HCT116 (cell line): ENCODE measurements at regions not wholly inside any gene's neighbourhood (a gene's known extent, or its start where the extent isn't known, plus 50 kb on each side); places are given as distances from the start of the nearest gene placed in this dataset.

Source experiments
- ATAC-seq: fragments of 200-7000 bp; cut with Tn5 transposase; 2 replicates; pipeline ENCODE4 v1.9.1; 2020; ENCODE audit warnings: mild to moderate bottlenecking, moderate library complexity
- BruUV-seq: library from RNA; stranded (reverse); fragments of 400-500 nt; replicated peaks from 2 replicates; lab custom pipeline; 2021; lab: Mats Ljungman, UMichigan
- CTCF ChIA-PET: fragments of 300-600 bp; sonication (Branson Sonifier 250); formaldehyde crosslinking; loops from one replicate; lab custom pipeline; 2021; ENCODE audit warnings: antibody characterized with exemption; lab: Charles Lee
- POLR2A ChIA-PET: fragments of 300-600, 350-600 bp; sonication (Branson Sonifier 250); formaldehyde crosslinking; loops from one replicate; lab custom pipeline; 2021; ENCODE audit warnings: antibody characterized with exemption; lab: Charles Lee
- RAD21 ChIA-PET, 2 experiments: fragments of 300-600 bp; sonication (Branson Sonifier 250); formaldehyde crosslinking; loops; one replicate each; lab custom pipeline; 2023; ENCODE audit warnings: low total read pairs in 2 of 2; ENCODE audit not compliant: uncharacterized antibody in 2 of 2, unreplicated experiment in 2 of 2, low non-redundant PET in 1 of 2; lab: Charles Lee
- DNase-seq: peaks from one replicate; pipeline ENCODE4 v3.0.0-alpha.2; 2010; ENCODE audit warnings: low read depth, low spot score
- H2AFZ ChIP-seq: fragments of 200-600 bp; shearing (Covaris generic), sonication (generic); 2 replicates; pipeline ENCODE4 v1.6.1; 2017; ENCODE audit warnings: low read depth, mixed run types, mixed read lengths, antibody characterized with exemption, low read length; ENCODE audit not compliant: poor library complexity, severe bottlenecking
- H3K27ac ChIP-seq: 2 replicates; pipeline ENCODE4 v1.5.1; 2012; ENCODE audit warnings: low read depth, low read length
- H3K27me3 ChIP-seq: fragments of 200-600 bp; sonication (generic); 2 replicates; pipeline ENCODE4 v1.6.1; 2016; ENCODE audit warnings: mixed run types, low read length, mixed read lengths; ENCODE audit not compliant: insufficient read depth
- H3K36me3 ChIP-seq, 2 experiments: fragments of 200-500 bp in 1 of 2; fragments of 200-600 bp in 1 of 2; sonication (Bioruptor generic) in 1 of 2; sonication (generic) in 1 of 2; 2 replicates each; pipeline versions ENCODE4 v1.5.1 to v1.6.1; 2014 to 2016; ENCODE audit warnings: low read length in 2 of 2, inconsistent platforms in 1 of 2, mixed read lengths in 1 of 2, mixed run types in 1 of 2; ENCODE audit not compliant: insufficient read depth in 2 of 2, control insufficient read depth in 1 of 2
- H3K4me1 ChIP-seq, 2 experiments: fragments of 200-600 bp in 1 of 2; sonication (generic) in 1 of 2; 2 replicates each; pipeline versions ENCODE4 v1.5.1 to v1.6.1; 2012 to 2017; ENCODE audit warnings: low read length in 2 of 2, inconsistent platforms in 1 of 2, mild to moderate bottlenecking in 1 of 2, mixed read lengths in 1 of 2, mixed run types in 1 of 2, moderate library complexity in 1 of 2; ENCODE audit not compliant: insufficient read depth in 2 of 2, control insufficient read depth in 1 of 2
- H3K4me2 ChIP-seq: fragments of 200-600 bp; sonication (generic); 2 replicates; pipeline ENCODE4 v1.6.1; 2017; ENCODE audit warnings: mixed run types, low read length, mixed read lengths
- H3K4me3 ChIP-seq, 2 experiments: fragments of 200-600 bp in 1 of 2; sonication (generic) in 1 of 2; replicated peaks in 1 of 2; 2 replicates each; pipeline ENCODE4 v1.5.1; 2011 to 2016; ENCODE audit warnings: low read length in 2 of 2, control low read depth in 1 of 2, low read depth in 1 of 2, mild to moderate bottlenecking in 1 of 2, mixed read lengths in 1 of 2, mixed run types in 1 of 2
- H3K79me2 ChIP-seq: fragments of 200-600 bp; sonication (generic); 2 replicates; pipeline ENCODE4 v1.6.1; 2017; ENCODE audit warnings: mild to moderate bottlenecking, mixed run types, low read length, moderate library complexity, mixed read lengths; ENCODE audit not compliant: insufficient read depth
- H3K9ac ChIP-seq: fragments of 200-600 bp; sonication (generic); 2 replicates; pipeline ENCODE4 v1.6.1; 2016; ENCODE audit warnings: low read length, mixed read lengths
- H3K9me2 ChIP-seq: fragments of 200-600 bp; sonication (generic), shearing (Covaris generic); 2 replicates; pipeline ENCODE4 v1.6.1; 2017; ENCODE audit warnings: mixed run types, mild to moderate bottlenecking, moderate library complexity; ENCODE audit not compliant: insufficient read depth
- H3K9me3 ChIP-seq, 2 experiments: fragments of 200-500 bp in 1 of 2; fragments of 200-600 bp in 1 of 2; sonication (Bioruptor generic) in 1 of 2; sonication (generic) in 1 of 2; 2 replicates each; pipeline ENCODE4 v1.6.1; 2014 to 2017; ENCODE audit warnings: low read length in 2 of 2, mixed read lengths in 2 of 2, inconsistent platforms in 1 of 2, low read depth in 1 of 2, mild to moderate bottlenecking in 1 of 2, mixed run types in 1 of 2, moderate library complexity in 1 of 2; ENCODE audit not compliant: control insufficient read depth in 1 of 2, insufficient read depth in 1 of 2
- H4K20me1 ChIP-seq: fragments of 200-600 bp; sonication (generic), shearing (Covaris generic); 2 replicates; pipeline ENCODE4 v1.6.1; 2017; ENCODE audit warnings: mixed run types, mild to moderate bottlenecking, moderate library complexity; ENCODE audit not compliant: insufficient read depth
- ATF3 ChIP-seq: IDR thresholded peaks from 2 replicates; pipeline ENCODE4 v1.6.1; 2012
- CBX3 ChIP-seq: IDR thresholded peaks from 2 replicates; pipeline ENCODE4 v1.6.1; 2012; ENCODE audit warnings: low read depth
- EGR1 ChIP-seq: IDR thresholded peaks from 2 replicates; pipeline ENCODE4 v1.6.1; 2012; ENCODE audit warnings: low read depth
- ELF1 ChIP-seq: IDR thresholded peaks from 2 replicates; pipeline ENCODE4 v1.6.1; 2012; ENCODE audit warnings: low read depth, borderline replicate concordance
- EZH2 ChIP-seq: fragments of 200-600 bp; sonication (generic); IDR thresholded peaks from 2 replicates; pipeline ENCODE4 v1.6.1; 2017; ENCODE audit warnings: antibody characterized with exemption, mixed run types
- EZH2phosphoT487 ChIP-seq: fragments of 200-600 bp; IDR thresholded peaks from 2 replicates; pipeline ENCODE4 v1.6.1; 2018; ENCODE audit warnings: antibody characterized with exemption, borderline replicate concordance
- FOSL1 ChIP-seq: IDR thresholded peaks from 2 replicates; pipeline ENCODE4 v1.6.1; 2012; ENCODE audit warnings: low read depth
- JUND ChIP-seq: IDR thresholded peaks from 2 replicates; pipeline ENCODE4 v1.6.1; 2012
- POLR2A ChIP-seq: IDR thresholded peaks from 2 replicates; pipeline ENCODE4 v1.7.0; 2011; ENCODE audit warnings: borderline replicate concordance; ENCODE audit not compliant: insufficient read depth, insufficient read length; ENCODE audit errors: extremely low read depth
- POLR2AphosphoS5 ChIP-seq: IDR thresholded peaks from 2 replicates; pipeline ENCODE4 v1.6.1; 2011; ENCODE audit warnings: mild to moderate bottlenecking, low read depth, low read length, moderate library complexity
- RAD21 ChIP-seq: IDR thresholded peaks from 2 replicates; pipeline ENCODE4 v1.6.1; 2012; ENCODE audit warnings: low read depth, mild to moderate bottlenecking
- REST ChIP-seq: IDR thresholded peaks from 2 replicates; pipeline ENCODE4 v1.6.1; 2012; ENCODE audit warnings: low read depth
- SIN3A ChIP-seq: IDR thresholded peaks from 2 replicates; pipeline ENCODE4 v1.6.1; 2012; ENCODE audit warnings: low read depth
- SRF ChIP-seq: IDR thresholded peaks from 2 replicates; pipeline ENCODE4 v1.6.1; 2012; ENCODE audit warnings: low read depth
- TCF7L2 ChIP-seq: IDR thresholded peaks from 2 replicates; pipeline ENCODE4 v1.7.0; 2011; ENCODE audit warnings: borderline replicate concordance, inconsistent platforms; ENCODE audit not compliant: insufficient read depth, insufficient read length; ENCODE audit errors: extremely low read depth
- YY1 ChIP-seq: IDR thresholded peaks from 2 replicates; pipeline ENCODE4 v1.6.1; 2011; ENCODE audit warnings: low read length, low read depth, moderate library complexity, mild to moderate bottlenecking; ENCODE audit not compliant: insufficient replicate concordance; ENCODE audit errors: extremely low read depth
- ZFX ChIP-seq: fragments of 450-650 bp; IDR thresholded peaks from 2 replicates; pipeline ENCODE4 v1.6.1; 2017
- intact Hi-C: fragments of 100-400 bp; cut with micrococcal nuclease; formaldehyde crosslinking; loops from 2 replicates; pipeline ENCODE4 v1.10.0; 2022
- TF ChIP-seq, protein P1 (sequence below): IDR thresholded peaks from 2 replicates; pipeline ENCODE4 v1.6.1; 2011; ENCODE audit warnings: mild to moderate bottlenecking, low read length, moderate library complexity; ENCODE audit not compliant: insufficient replicate concordance; ENCODE audit errors: extremely low read depth
- TF ChIP-seq, protein P2 (sequence below), 3 experiments: fragments of 200-600 bp in 1 of 3; sonication (generic) in 1 of 3; IDR thresholded peaks in 2 of 3; conservative IDR thresholded peaks in 1 of 3; 2 replicates each; pipeline ENCODE4 v1.5.1; 2012 to 2017; ENCODE audit warnings: low read depth in 2 of 3, low read length in 2 of 3, antibody characterized with exemption in 1 of 3, borderline replicate concordance in 1 of 3, control low read depth in 1 of 3, mild to moderate bottlenecking in 1 of 3, mixed read lengths in 1 of 3, mixed run types in 1 of 3, moderate library complexity in 1 of 3; ENCODE audit not compliant: insufficient read depth in 1 of 3

DNA sequence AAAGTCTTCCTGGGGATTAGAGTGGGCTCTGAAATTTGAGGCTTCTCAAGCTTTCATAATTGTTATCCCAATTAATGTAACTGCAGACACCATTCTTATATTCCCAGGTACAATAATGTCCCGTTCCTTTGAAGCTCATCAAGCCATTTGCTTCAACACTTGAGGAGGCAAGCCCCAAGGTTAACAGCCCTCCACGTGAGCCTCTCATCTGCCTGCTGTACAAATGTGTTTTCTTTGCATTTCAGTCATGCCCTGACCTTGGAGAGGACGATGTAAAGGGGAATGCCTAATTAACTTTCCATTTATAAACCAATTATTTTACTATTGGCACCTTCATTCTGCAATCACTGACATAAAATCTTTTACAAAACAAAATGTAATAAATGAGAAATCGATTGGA is 106.3 kb downstream of the SETD4 start (continued):
- no peak for TF ChIP-seq SRF
- no peak for TF ChIP-seq ZFX
- no peak for TF ChIP-seq ATF3
- no peak for TF ChIP-seq CBX3

DNA sequence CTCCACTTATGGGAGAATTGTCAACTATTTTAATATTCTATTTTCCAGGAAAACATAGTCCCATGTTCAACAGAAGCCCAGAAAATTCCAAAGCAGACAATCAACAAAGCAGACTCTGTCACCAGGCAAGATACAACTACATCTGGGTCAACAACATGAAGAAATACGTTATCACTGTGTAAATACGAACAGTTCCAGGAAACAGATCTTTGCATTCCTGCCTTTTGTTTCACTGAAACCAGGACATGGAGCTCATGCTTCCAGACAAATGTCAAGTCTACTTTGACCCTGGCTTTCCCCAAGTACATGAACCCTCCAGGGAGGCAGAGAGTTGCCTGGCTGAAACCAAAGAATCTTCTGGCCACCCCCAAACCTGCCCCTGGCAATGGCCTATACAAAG is 106.7 kb downstream of the SETD4 start:
- DNase-seq (no peak), ATAC-seq (no peak)
- Histone ChIP-seq H3K9ac (no peak overlapping the region), H3K9me3 (no peaks in the 10 kb centered on the region), H3K4me3 (no peak overlapping the region), H3K27me3 (no peaks in the 10 kb centered on the region), H4K20me1 (no peaks in the 10 kb centered on the region), H3K4me1 (no peaks in the 10 kb centered on the region), H3K9me2 (no peaks in the 10 kb centered on the region), H3K36me3 (no peaks in the 10 kb centered on the region), H3K79me2 (no peaks in the 10 kb centered on the region), H3K27ac (no peak overlapping the region), H3K4me2 (no peak overlapping the region), H2AFZ (no peak overlapping the region)
- no TSS peak for BruUV-seq
- ChIA-PET RAD21 (no interaction called here), CTCF (no interaction called here), POLR2A (no interaction called here)
- intact Hi-C loops, result no loop called here
- no peak for TF ChIP-seq SIN3A
- no peak for TF ChIP-seq SRF
- TF ChIP-seq ZFX, result no peak
- no peak for TF ChIP-seq EZH2
- TF ChIP-seq, protein P1, sequence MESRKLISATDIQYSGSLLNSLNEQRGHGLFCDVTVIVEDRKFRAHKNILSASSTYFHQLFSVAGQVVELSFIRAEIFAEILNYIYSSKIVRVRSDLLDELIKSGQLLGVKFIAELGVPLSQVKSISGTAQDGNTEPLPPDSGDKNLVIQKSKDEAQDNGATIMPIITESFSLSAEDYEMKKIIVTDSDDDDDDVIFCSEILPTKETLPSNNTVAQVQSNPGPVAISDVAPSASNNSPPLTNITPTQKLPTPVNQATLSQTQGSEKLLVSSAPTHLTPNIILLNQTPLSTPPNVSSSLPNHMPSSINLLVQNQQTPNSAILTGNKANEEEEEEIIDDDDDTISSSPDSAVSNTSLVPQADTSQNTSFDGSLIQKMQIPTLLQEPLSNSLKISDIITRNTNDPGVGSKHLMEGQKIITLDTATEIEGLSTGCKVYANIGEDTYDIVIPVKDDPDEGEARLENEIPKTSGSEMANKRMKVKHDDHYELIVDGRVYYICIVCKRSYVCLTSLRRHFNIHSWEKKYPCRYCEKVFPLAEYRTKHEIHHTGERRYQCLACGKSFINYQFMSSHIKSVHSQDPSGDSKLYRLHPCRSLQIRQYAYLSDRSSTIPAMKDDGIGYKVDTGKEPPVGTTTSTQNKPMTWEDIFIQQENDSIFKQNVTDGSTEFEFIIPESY, result no peak
- TF ChIP-seq ATF3, result no peak
- TF ChIP-seq, protein P2, sequence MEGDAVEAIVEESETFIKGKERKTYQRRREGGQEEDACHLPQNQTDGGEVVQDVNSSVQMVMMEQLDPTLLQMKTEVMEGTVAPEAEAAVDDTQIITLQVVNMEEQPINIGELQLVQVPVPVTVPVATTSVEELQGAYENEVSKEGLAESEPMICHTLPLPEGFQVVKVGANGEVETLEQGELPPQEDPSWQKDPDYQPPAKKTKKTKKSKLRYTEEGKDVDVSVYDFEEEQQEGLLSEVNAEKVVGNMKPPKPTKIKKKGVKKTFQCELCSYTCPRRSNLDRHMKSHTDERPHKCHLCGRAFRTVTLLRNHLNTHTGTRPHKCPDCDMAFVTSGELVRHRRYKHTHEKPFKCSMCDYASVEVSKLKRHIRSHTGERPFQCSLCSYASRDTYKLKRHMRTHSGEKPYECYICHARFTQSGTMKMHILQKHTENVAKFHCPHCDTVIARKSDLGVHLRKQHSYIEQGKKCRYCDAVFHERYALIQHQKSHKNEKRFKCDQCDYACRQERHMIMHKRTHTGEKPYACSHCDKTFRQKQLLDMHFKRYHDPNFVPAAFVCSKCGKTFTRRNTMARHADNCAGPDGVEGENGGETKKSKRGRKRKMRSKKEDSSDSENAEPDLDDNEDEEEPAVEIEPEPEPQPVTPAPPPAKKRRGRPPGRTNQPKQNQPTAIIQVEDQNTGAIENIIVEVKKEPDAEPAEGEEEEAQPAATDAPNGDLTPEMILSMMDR (IDR thresholded peaks at IDR 0.05 in 2 of 3, conservative IDR thresholded peaks at IDR 0.05 in 1 of 3; ENCODE audit: borderline replicate concordance in 1 of 3, insufficient read depth in 1 of 3, low read depth in 2 of 3, low read length in 2 of 3), result no peak
- TF ChIP-seq POLR2A, result no peak
- TF ChIP-seq EZH2phosphoT487, result no peak
- TF ChIP-seq JUND, result no peak
- TF ChIP-seq RAD21, result no peak
- TF ChIP-seq POLR2AphosphoS5, result no peak
- TF ChIP-seq FOSL1, result no peak
- TF ChIP-seq REST, result no peak
- no peak for TF ChIP-seq TCF7L2
- no peak for TF ChIP-seq YY1
- TF ChIP-seq ELF1, result no peak
- no peak for TF ChIP-seq EGR1
- TF ChIP-seq CBX3, result no peak
